ENCODE measurements at regions not wholly inside any gene's neighbourhood (a gene's known extent, or its start where the extent isn't known, plus 50 kb on each side); places are given as distances from the start of the nearest gene placed in this dataset.

DNA sequence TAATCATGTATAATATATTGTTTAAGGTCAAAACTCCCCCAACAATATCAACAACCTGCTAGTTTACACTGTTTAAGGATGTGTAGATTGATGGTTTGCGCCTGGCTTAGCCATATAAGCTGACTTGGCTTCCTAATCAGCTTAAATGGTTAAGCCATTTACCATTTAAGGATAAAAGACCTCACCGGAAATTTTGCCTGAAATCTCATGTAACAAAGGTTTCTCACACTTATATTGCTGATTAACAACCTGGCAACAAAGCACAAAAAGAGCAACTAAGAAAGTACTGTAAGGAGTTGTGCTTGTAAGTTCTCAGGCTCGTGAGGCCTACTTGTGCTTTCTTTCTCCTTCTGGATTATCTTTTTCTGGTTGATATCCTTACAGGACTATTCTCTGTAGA lies 485.2 kb downstream of the GABRG1 start:
- no peak for DNase-seq

DNA sequence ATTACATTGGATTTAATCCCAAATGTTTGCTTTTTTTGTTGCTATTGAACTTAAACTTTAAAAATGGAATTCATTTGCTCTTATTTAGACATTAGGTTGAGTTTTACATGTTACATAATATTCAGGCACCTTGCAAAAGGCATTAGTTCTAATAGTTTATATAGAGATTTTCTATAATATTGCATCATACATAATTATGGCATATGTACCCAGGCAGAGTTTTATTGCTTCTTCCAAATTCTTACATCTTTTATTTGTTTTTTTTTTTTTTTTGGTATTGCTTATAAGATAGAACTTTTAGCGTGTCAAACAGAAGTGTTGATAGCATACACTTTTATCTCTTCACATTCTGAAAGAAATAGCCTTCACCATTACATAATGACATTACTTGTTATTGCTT lies 487.7 kb downstream of the GABRG1 start:
- DNase-seq, result no peak

DNA sequence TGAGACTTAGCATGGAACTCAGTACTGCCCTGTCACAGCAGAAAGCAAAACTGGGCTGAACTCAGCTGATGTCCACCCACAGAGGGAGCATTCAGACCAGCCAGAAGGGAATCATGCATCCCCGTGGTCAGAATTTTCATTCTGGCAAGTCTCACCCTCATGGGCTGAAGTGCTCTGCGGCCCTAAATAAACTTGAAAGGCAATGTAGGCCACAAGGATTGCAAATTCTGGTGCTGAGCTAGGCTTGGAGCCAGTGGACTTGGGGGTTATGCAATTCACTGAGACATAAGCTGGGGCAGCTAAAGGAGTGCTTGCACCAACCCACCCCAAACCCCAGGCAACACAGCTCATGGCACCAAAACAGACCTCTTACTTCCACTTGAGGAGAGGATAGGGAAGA lies 494.1 kb downstream of the GABRG1 start:
- DNase-seq, result no peak

DNA sequence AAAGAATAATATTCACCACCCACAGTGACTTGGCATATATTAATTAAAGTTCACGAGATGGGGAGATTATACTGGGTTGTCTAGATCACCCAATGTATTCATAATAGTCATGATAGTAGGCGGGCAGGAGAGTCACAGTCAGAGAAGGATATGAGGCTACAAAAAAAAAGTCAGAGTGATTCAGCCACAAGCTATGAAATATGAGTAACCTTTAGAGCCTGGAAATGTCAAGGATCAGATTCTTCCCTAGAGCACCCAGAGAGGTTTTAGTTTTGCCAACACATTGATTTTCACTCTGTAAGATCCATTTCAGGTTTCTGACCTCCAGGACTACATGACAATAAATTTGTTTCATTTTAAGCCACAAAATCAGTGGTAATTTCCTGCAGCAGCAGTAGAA lies 501.9 kb downstream of the GABRG1 start:
- no peak for DNase-seq

DNA sequence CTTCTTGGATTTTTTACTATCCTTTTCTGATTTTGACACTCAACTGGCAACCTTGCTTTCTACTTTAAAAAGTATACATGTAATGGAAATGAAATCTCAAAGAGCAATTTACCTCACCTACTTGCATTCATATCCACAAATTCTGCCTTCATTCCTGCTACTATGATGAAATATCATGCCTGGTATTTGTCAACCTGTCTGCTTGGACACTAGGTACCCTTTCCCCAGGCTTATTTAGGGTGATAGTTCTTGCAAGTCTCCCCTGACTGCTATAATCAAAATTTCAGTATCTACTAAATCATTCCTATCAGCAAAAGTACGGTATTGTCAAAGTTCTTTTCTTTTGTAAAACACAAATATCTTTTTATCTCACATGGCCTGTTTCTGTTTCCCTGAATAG lies 503.0 kb downstream of the GABRG1 start:
- no peak for DNase-seq

DNA sequence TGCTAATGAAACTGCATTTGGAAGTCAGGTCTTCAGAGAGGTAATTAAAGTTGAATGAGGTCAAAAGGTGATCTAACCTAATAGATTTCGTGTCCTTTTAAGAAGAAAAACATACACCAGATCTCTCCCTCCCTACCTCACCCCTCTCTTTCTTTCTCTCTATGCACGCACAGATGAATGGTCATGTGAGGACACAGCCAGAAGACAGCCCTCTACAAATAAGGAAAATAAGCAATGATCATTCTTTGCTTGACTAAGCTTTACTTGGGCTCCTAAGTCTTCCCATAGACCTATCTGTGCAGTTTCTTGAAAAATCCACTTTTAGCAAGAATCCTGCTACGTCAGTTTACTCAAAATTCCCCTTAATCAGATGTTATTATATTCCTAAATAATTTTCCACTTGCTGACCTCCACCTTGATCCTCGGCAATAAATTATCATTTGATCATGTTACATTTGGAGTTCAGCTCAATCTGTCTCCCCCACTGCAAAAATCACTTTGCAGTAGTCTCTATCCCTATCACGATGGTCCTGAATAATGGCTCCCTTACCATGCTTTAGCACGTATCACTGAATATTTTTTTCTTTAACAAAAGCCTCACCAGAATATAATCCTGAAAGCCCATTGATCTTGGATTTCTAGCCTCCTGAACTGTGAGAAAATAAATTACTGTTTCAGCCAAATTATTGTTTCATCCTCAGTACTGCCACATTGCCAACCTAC lies 527.3 kb downstream of the GABRG1 start:
- DNase-seq, result no peak

DNA sequence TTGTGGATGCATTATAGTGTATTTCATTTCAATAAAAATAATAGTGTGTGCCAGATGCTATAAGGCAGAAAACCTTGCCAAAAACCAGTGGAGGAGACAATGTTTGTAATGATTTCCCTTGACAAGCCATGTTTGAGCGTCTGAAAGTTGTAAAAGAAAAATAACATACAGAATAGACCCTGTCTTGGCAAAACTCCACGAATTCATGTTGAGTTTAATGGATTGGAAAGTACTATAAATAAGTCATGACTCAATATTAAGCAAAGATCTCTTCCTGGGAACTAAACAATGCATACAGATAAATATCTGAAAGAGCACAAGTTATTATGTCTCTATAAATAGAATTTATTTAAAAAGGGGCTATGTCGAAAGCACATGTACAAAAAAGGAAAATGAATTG lies 543.5 kb downstream of the GABRG1 start:
- DNase-seq, result no peak

DNA sequence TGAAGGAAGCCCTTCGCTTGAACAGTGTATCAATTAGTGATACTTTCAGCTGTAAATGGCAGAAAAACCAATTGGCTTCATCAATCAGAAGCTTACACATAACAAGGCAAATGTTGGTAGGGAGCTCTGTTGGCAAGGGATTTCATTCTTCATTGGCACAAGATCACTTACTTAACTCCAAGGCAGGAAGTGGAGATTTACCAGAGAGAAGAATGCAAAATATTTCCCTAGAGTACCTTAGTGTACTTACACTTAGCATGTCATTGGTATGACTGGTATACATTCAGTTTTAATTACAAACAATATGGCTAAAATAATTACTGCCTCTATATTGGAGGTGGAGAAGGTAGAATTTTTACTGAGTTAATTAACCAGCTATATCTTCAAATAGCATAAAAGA lies 545.0 kb downstream of the GABRG1 start:
- no peak for DNase-seq

DNA sequence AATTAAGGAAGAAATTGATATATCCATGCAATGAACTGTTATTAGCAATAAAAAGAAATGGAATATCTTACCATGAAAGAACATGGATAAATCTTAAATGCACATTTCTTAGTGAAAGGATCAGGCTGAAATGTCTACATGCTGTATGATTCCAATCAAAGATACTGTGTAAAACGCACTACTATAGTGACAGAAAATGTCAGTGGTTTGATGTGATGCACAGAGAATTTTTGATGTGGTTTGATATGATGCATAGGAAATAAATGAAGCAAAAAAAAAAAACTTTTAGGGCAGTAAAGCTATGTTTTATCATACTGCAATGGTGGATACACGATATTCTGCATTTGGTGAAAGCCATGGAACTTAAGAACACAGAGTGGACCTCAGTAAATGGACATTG lies 547.6 kb downstream of the GABRG1 start:
- no peak for DNase-seq

DNA sequence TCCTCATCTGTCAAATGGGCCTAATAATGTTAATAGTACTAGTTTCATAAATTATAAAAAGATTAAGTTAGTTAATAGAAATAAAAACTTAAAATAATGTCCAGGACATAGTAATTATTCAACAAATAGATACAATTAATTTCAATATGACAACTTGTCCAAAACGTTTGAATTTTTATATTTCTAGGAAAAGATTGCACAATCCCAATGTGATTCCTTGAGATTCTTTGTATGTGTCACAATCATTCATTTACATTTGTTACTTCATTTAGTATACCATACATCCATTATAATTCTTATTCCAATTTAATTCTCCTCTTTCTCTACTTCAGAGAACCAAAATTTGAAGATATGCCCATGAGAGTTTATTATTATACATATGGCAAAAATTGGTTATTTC lies 554.2 kb downstream of the GABRG1 start:
- no peak for DNase-seq

DNA sequence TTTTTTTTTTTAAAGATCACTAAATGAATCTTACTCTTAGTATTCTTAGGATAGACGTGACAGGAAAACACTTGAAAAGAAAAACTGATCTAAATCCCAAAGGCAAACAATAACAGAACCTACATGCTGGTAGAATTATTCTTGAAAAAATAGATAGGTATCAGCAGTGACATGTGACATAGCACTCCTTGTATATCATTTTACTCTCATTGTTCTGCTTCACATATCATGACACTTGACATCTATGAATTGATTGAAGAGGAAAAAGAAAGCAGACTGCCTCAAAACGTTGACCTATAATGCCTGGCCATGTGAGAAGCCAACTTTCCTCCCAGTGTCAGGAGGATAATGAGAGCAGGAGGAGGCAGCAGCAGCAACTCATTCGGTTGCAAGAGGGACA lies 555.2 kb downstream of the GABRG1 start:
- DNase-seq, result no peak

DNA sequence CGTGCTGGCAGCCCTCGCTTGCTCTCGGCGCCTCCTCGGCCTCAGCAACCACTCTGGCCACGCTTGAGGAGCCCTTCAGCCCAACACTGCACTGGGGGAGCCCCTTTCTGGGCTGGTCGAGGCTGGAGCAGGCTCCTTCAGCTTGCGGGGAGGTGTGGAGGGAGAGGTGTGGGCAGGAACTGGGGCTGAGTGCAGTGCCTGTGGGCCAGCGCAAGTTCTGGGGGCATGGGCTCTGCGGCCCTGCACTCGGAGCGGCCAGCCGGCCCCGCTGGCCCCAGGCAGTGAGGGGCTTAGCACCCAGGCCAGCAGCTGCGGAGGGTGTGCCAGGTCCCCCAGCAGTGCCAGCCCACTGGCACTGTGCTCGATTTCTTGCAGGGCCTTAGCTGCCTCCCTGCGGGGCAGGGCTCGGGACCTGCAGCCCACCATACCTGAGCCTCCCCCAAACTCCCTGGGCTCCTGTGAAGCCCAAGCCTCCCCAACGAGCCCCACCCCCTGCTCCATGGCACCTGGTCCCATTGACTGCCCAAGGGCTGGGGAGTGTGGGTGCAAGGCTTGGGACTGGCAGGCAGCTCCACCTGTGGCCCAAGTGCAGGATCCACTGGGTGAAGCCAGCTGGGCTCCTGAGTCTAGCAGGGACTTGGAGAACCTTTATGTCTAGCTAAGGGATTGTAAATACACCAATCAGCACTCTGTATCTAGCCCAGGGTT lies 556.8 kb downstream of the GABRG1 start:
- no peak for DNase-seq

DNA sequence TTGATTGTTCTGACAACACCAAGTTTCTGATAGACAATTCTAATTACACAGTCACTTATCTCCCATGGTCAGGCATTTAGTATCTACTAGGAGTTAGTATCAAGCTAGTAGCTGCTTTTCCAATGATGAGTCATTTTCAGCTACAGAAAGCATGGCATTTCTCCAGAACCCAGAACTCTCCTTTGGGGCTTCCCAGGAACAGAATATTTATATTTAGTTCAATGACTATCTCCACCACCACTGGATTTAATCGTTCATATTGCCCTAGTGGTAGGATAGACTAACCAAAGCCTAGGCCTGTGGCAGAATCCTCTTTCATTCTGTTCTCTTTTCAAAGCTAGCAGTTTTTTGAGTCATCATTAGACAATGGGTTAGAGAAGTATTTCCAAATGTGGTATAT lies 569.4 kb downstream of the GABRG1 start:
- no peak for DNase-seq

DNA sequence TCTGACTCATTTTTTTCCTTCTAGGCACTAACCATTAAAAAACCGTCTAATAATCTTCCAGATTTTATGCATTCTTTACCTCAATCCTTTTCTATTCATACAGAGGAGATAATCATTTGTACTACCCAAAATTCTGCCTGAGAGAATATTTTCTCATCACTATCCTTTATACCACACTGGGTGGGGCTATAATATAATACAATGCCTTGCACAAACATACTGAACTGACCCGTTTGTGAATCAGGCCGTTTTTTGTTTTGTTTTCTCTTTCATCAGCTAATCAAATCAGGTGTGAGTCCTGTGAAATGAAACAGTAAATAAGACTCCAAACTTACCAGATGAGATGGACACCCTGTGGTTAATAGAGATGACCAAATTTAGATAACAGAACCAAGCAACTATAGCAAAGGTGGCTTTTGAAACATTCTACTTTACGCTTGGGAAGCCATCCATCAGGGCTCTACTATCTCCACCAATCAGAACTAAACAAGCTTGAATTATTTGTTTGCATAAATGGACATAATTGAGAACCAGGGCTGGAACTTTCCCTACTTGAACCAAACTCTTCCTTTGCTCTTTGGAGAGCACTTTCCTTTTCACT lies 573.0 kb downstream of the GABRG1 start:
- no peak for DNase-seq

DNA sequence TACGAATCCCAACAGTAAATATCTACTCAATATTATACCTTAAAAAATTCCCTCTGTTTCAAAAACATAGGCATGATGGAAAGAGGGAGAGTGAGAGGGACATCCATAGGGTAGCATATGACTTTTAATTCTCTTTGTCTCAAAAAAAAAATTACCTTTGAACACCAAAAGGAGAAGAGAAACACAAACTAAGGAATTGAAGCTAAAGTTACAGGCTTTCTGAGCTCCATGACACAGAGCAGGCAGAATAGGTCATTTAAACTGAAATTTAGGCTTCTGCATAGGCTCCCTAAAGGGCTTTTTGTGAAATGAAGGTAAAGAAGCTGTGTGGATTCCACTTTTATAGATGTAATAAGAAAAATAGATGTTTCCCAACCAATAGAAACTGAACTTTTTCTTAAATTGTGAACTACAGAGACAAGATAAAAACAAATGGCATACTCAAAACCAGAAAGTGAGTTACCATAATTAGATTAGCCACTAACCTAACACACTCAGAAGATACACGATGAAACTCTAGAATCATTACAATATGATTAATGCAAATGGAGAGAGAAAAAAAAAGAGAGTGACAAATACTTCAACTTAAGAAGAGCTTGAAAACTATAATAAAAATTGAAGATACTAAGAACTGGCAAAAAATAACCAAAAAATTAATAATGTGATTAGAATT lies 584.6 kb downstream of the GABRG1 start:
- DNase-seq, result no peak

DNA sequence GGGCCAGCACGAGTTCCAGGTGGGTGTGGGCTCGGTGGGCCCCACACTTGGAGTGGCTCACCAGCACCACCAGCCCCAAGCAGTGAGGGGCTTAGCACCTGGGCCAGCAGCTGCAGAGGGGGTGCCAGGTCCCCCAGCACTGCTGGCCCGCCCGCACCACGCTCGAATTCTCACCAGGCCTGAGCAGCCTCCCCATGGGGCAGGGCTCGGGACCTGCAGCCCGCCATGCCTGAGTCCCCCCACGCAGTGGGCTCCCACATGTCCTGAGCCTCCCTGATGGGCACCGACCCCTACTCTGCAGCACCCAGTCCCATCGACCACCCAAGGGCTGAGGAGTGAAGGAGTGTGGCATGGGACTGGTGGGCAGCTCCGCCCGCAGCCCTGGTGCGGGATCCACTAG lies 593.4 kb downstream of the GABRG1 start:
- DNase-seq, result no peak

DNA sequence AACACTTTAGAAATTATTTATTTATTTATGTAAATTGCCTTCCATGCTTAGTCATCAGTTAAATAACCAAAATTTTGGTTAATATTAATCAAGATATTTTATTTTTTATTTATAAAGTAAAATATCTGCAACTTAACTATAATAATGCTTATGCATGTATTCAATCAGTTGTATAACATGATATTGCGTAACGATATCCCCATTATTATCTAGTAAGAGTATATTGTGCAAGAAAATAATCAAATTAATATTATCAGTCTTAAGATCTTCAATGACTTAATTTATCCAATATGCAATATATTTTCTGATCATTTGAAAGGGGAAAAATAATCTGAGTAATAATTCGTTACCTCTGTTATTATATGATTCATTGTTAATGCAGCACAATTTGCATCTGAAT lies 596.7 kb downstream of the GABRG1 start:
- DNase-seq, result no peak

DNA sequence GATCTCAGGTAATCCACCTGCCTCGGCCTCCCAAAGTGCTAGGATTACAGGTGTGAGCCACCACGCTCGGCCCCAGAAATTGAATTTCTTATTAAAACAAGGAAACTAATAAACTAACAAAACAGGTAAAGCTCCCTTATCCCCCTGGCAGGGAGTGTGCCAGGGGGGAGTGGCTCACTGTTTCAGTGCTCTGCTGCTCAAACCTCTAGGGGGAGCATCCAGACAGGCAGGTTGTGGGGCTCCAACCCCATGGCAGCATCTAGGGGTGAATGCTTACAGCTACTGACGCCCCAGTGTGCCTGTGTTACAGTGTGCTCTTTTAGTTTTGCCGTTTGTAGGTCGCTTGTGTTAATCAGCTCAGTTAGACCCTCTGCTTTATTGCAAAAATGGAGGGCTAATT lies 605.0 kb downstream of the GABRG1 start:
- DNase-seq, result no peak

DNA sequence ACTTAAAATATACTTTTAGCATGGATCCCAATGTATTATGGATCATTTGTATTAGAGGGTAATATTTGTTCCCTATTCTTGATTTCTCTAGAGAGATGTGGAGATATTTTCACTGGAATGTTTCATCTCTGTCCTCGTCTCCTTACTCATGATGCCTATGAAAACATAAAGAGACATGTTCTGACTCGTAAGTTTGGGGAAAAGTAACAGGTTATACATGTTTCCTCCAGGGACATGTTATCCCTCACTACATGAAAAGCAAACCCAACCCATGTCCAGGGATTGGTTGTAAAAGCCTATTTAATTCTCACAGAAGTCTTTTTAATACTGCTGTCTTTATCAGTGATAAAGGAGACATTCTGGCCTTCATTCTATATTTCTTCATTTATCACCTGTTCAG lies 621.4 kb downstream of the GABRG1 start:
- DNase-seq, result no peak

DNA sequence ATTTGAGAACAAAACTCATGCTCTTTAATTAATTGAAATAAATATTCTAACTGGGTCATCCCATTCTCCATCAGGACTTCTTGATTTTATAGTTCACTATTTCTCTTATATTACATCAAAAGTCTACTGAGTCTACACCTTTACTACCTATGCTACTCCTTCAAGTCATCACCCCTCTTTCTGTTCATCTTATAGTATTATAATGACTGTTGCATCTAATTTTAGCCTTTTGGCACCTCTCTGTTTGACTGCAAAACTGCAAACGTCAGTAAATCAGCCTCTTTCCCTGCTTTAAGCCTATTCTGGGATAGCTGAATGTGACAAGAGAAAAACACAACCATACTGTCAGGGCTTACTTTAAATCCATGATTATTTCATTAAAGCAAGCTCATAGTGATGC lies 639.1 kb downstream of the GABRG1 start:
- no peak for DNase-seq

DNA sequence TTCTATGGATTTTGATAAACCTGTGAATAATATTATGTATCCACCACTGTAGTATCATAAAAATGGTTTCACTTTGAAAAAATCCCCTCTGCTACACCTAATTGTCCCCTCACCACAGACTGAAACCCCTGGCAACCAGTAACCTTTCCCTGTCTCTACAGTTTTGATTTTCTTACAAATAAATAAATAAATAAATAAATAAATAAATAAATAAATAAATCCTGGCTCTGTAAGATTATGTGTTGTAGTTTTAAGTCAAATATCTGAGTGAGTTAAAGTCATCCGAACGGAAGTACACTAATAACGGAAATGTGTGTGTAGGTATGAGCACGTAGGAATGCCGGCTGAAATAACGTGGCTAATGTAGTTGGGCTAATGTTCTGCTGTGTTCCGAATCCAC lies 641.5 kb downstream of the GABRG1 start:
- no peak for DNase-seq

DNA sequence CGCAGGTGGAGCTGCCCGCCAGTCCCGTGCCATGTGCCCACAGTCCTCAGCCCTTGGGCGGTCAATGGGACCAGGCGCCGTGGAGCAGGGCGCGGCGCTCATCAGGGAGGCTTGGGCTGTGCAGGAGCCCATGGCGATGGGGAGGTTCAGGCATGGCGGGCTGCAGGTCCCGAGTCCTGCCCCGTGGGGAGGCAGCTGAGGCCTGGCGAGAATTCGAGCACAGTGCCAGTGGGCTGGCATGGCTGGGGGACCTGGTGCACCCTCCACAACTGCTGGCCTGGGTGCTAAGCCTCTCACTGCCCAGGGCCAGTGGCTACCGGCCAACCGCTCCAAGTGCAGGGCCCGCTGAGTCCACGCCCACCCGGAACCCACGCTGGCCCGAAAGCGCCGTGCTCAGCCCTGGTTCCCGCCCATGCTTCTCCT lies 646.5 kb downstream of the GABRG1 start:
- no peak for DNase-seq

DNA sequence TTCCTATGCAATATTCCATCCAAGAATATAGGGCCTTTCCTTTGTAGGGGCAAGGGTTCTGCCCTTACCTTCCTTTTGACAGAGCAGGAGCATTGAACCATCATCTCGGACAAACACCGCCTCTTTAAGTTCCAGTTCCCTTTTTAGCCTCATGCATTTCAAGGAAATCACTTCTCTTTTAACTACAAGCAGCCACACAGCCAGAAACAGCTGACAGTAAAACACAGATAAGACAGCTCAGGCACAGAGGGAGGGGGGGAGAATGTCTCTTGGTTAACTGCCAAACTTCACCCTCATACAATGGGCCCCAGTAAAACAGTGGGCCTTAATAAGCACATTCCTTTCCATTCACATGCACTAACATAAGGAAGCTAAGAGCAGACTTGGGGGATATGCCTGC lies 648.3 kb downstream of the GABRG1 start:
- DNase-seq, result no peak

DNA sequence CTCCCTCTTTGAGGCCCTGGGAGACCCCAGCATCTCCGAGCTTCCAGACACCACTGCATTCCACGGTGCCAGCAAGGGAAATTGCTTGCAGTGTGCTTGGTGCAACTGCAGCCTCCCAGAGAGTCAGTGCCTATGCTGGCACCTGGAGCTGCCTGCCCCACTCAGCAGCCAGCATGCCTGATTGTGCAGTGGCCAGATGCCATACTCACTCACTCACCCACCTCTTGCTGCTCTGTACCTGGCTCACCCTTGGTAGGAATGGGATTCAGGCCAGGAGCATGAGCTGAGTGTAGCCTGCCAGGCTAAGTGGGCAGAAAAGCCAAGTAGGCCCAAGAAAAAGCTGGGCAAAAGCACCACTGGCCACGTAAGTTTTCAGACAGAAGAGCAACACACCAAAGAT lies 651.4 kb downstream of the GABRG1 start:
- no peak for DNase-seq
